Mesothelial cell of epicardium (in vitro differentiated cells): ENCODE measurements at regions not wholly inside any gene's neighbourhood (a gene's known extent, or its start where the extent isn't known, plus 50 kb on each side); places are given as distances from the start of the nearest gene placed in this dataset.

Experiments used
- DNase-seq, 2 experiments: peaks; one replicate each; pipeline ENCODE4 v3.0.0; 2021; ENCODE audit warnings: low spot score in 2 of 2; ENCODE audit not compliant: unreplicated experiment in 2 of 2
- H3K27ac Mint-ChIP-seq: 2 replicates; pipeline ENCODE4 v1.8.0; 2021; ENCODE audit warnings: mixed read lengths
- H3K27me3 Mint-ChIP-seq: 2 replicates; pipeline ENCODE4 v1.8.0; 2021; ENCODE audit warnings: low read depth, mixed read lengths
- H3K36me3 Mint-ChIP-seq: 2 replicates; pipeline ENCODE4 v1.8.0; 2021; ENCODE audit warnings: mixed read lengths
- H3K4me1 Mint-ChIP-seq: 2 replicates; pipeline ENCODE4 v1.8.0; 2021; ENCODE audit warnings: mixed read lengths
- H3K4me3 Mint-ChIP-seq: 2 replicates; pipeline ENCODE4 v1.8.0; 2021; ENCODE audit warnings: mild to moderate bottlenecking, moderate library complexity, mixed read lengths
- H3K9me3 Mint-ChIP-seq: 2 replicates; pipeline ENCODE4 v1.8.0; 2021; ENCODE audit warnings: mixed read lengths
- CTCF ChIP-seq: fragments of 200-600 bp; sonication (generic); IDR thresholded peaks from one replicate; pipeline ENCODE4 v1.5.0; 2021; ENCODE audit warnings: antibody characterized with exemption; ENCODE audit not compliant: unreplicated experiment

- Mint-ChIP-seq H3K9me3 (peaks cover 5% of the 10 kb centered on the region), H3K27ac (no peak overlapping the region), H3K27me3 (no peaks in the 10 kb centered on the region), H3K4me3 (no peak overlapping the region), H3K4me1 (peaks cover 21% of the 10 kb centered on the region), H3K36me3 (no peaks in the 10 kb centered on the region)
- DNase-seq: no peak
- no peak for TF ChIP-seq CTCF
Measured at GRCh38 chr4:138307319-138307718, 65.2 kb upstream of the SLC7A11 start.

DNA sequence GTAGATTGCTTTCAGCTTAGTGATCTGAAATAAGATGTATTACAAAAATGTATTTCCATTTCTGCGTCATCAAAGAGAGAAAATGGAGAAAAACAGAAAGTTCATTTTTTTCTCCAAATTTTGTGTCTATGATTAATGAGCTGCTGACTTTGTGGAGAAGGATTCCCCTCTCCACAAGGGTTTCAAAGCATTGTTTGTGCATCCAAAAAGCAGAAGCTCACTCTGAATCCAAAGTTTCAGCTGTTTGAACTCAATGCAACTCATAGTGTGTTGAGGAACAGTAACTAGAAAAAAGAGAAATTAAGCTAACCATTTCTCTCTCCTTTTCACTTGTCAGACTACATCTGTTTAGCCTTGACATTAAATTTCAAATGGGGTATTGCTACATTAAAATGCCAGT, 62.9 kb upstream of the SLC7A11 start:
- no peak for DNase-seq
- Mint-ChIP-seq H3K4me3 (no peak overlapping the region), H3K27me3 (no peaks in the 10 kb centered on the region), H3K9me3 (peaks cover 5% of the 10 kb centered on the region), H3K4me1 (peaks cover 28% of the 10 kb centered on the region), H3K36me3 (no peaks in the 10 kb centered on the region), H3K27ac (no peak overlapping the region)
- no peak for TF ChIP-seq CTCF

DNA sequence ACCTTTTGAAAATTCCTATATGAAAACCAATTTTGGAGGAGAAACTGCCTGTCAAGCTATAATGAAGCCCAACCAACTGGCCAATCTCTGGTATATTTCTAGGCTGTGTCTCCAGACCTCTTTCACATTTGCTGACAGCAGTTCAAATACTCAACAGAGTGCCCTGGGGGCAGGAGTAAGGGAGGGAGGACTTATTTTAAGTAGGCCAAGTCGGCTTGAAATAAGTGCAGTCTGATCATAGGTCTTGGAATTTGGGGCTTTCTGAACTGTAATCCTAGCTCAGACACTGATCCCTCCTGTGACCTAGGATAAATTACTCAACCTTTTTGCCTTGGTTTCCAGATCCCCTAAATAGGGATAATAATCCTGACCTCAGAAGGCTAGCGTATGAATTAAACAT, 59.4 kb upstream of the SLC7A11 start:
- Mint-ChIP-seq H3K27me3 (no peaks in the 10 kb centered on the region), H3K27ac (no peak overlapping the region), H3K4me3 (no peak overlapping the region), H3K9me3 (peaks cover 5% of the 10 kb centered on the region), H3K36me3 (no peaks in the 10 kb centered on the region), H3K4me1 (peaks cover 13% of the 10 kb centered on the region)
- TF ChIP-seq CTCF: no peak
- DNase-seq: no peak

DNA sequence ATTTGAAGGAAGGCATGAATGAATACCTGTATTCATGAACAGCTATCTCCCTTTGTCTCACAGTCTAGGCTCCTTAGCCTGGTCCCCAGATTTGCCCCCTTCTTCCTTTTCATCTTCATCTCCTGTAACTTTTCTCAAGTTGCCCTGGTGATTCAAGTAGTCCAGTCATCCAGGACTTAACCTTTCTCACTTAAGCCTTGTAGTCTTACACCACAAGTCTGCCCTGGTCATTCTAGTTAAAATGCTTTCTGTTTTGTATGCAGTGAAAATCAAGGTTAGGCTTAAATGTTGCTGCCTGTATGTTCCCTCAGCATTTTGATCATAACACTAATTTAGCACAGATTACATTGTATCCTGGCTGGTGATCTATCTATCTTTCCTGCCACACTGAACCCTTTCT, 58.5 kb upstream of the SLC7A11 start:
- DNase-seq: no peak

DNA sequence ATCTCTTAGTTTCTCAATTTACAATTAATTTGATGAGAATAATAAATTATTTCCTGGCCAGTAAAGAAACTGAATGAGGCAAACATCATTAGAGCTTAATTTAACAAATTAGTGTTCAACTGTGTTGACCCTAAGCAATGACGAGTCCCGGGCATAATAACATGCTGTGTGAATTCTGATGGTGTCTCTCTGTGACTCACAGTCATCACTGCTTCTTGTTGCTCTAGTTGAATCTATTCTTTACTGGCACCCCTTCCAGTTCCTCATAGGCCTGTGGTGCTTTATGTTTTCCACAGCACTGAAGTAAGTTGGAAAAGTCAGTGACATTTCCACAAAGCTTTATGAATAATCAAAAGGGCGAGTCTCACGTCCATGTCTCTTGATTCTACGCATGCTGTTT, 57.7 kb upstream of the SLC7A11 start:
- H3K4me3 Mint-ChIP-seq: no peak overlapping the region
- DNase-seq: no peak
- peaks cover 5% of the 10 kb centered on the region for H3K9me3 Mint-ChIP-seq
- no peaks in the 10 kb centered on the region for H3K27me3 Mint-ChIP-seq
- H3K4me1 Mint-ChIP-seq: peaks cover 13% of the 10 kb centered on the region
- no peaks in the 10 kb centered on the region for H3K36me3 Mint-ChIP-seq
- H3K27ac Mint-ChIP-seq: no peak overlapping the region
- TF ChIP-seq CTCF: no peak

More for the DNA sequence above, 58.5 kb upstream of the SLC7A11 start:
- peaks cover 5% of the 10 kb centered on the region for H3K9me3 Mint-ChIP-seq
- no peak overlapping the region for H3K4me3 Mint-ChIP-seq
- no peak for TF ChIP-seq CTCF
- no peaks in the 10 kb centered on the region for H3K36me3 Mint-ChIP-seq
- peaks cover 13% of the 10 kb centered on the region for H3K4me1 Mint-ChIP-seq
- no peaks in the 10 kb centered on the region for H3K27me3 Mint-ChIP-seq
- no peak overlapping the region for H3K27ac Mint-ChIP-seq

- Mint-ChIP-seq H3K27me3 (no peaks in the 10 kb centered on the region), H3K9me3 (peaks cover 5% of the 10 kb centered on the region), H3K4me1 (peaks cover 13% of the 10 kb centered on the region), H3K4me3 (no peak overlapping the region), H3K27ac (no peak overlapping the region), H3K36me3 (no peaks in the 10 kb centered on the region)
- no peak for DNase-seq
- TF ChIP-seq CTCF: no peak
Measured at GRCh38 chr4:138298866-138299265, 56.7 kb upstream of the SLC7A11 start.
